DMS79 (cell line): ENCODE measurements at regions not wholly inside any gene's neighbourhood (a gene's known extent, or its start where the extent isn't known, plus 50 kb on each side); places are given as distances from the start of the nearest gene placed in this dataset.
"Not testable (repeated sequence)": the region's sequence is repeated elsewhere in the genome, so short reads cannot be mapped to it uniquely, and the experiment has no call there.

Experiments
- DNase-seq: peaks from one replicate; lab custom pipeline; 2025; lab: John Stamatoyannopoulos, UW

GRCh38 chr20:17891131-17891530 is 77.5 kb downstream of the SNX5 start:
- not testable (repeated sequence) for DNase-seq

GRCh38 chr20:17890330-17890729 is 78.3 kb downstream of the SNX5 start:
- no peak for DNase-seq

DNA sequence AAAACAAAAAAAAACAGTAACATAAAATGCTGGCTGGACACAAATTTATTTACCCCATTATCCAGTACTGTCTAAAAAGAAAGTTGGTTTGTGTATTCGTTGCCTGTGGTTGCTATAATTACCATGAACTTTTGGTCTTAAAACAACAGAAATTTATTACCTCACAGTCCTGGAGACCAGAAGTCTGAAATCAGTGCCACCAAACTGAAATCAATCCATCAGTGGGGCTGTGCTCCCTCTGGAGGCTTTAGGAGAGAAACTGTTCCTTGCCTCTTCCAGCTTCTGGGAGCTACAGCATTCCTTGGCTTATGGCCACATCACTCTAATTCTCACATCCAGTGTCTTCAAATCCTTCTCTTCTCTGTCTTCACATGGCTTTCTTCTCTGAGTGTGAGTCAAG is 79.4 kb downstream of the SNX5 start:
- no peak for DNase-seq

GRCh38 chr20:17888044-17888443 is 80.5 kb downstream of the SNX5 start:
- no peak for DNase-seq

DNA sequence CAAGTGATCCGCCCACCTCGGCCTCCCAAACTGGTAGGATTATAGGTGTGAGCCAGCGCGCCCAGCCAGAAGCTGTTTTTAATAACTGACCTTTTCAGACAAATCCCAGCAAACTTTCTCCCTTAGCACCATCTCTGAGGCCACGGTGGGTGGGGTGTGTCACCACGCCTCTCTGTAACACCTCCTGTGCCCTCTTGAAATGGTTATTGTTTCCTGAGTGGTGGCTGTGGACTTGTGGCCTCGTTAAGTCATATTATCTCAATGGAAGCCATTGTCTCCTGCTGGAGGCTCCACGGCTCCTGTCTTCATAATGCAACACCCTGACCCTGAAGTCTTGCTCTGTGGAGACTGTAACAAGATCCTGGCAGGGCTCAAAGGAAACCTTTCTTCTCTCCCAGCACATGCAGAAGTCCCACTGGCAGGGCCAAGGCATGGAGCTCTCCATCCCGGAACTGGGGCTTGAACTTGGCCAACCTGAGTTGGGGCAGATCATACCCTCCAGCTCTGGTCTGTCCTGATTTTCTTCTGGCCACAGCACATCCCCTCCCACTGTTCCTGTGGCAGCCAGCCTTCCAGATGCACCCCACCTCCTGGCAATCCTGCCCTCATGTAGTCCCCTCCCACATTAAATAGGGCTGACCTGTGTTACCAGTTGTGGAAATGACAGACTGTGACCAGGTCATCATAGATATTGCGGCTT is 81.1 kb downstream of the SNX5 start:
- DNase-seq: no peak

DNA sequence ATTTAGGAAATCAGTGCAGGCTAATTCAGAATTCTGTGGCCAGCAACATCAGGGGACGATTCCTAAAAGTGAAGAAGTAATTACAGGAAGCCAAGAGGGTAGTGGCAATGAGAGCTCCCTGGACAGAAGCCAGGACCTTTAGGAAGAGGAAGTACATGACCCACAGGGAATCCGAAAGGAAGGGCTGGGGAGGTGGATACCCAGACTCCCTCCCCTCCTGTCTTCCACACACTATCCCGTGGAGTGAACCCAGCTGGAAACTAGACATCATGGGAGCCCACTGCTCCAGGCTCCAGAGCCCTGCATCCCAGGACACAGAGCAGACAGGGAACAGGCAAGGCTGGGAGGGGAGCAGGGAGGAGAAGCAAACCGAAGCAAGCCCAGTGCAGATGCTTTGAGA is 83.0 kb downstream of the SNX5 start:
- DNase-seq: no peak

DNA sequence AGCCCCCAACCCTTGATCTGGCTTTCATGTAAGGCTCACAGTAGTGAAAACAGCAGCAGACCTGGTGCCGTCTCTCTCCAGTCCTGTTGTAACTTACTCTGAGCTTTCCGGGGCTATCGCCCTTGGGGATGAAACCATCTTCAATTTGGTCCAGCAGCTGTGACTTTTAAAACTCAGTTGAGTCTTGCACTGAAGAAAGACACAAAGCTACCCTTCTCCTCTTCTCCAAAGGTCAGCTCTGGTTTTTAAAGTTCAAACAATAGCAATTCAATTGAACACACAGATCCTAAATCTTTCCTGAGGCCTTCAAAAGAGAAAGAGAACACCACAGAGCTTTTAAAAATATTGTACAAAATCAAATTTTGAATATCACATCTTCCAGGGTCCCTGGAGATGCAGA is 83.5 kb downstream of the SNX5 start:
- DNase-seq: no peak

DNA sequence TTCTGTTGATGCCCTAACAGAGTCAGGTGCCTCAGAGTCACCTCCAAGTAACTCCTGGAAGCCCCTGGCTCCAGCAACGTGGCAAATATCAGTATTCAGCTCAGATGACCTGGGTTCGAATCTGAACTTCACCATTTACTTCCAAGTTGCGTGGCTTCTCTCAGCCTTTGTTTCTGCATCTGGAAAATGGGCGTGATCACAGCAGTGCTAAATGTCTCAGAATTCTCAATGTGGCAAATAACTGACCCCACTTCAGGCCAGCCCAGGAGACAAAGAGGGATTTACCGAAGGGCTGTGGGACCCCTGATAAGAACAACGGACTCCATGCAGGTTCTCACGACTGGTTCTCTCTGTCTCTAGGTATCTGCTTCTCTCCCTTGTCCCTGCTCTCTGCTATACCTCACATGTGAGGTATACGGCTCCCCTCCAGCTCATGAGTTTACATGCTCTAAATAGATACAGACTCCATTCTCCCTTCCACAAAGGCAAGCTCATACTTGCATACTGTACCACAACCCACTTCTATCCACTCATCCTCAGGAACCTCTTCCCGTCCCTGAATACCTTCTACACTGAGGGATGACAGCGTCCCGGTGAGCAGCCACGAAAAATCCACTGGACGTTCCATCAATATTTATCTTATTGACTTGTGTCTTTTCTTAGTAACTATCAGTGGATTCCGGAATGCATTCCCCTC is 84.1 kb downstream of the SNX5 start:
- DNase-seq: no peak

DNA sequence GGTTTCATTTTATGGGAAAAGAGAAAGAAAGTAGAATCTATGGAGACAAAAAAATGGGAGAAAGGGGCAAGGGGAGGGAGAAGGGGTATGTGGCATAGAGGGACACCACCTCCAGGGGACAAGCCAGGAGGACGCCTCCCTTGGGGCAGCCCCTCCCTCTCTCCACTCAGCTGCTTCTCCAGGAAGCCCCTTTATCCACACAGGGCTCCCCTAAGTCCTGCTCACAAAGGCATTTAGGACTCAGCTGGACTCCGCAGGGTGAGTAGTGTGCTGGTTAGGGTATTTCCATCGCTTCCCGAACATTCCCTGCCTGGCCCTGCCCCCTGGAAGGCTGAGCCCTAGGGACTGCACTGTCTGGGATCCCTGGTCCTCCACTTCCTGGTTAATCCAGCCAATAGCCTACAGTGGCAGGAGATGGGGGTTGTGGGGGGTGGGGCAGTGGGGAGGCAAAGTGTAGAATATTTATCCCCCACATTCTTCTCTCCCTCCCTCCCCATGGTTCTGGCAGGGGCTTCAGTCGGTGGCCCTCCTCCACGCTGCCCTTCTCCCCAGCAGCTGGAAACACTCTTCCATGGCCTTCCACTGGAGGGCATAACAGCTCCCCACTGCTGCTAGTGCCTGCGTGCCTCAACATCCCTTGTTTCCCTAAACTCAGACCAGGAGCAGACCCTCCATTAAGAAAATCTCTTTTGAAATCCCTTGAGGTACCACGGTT is 84.8 kb downstream of the SNX5 start:
- DNase-seq: no peak

DNA sequence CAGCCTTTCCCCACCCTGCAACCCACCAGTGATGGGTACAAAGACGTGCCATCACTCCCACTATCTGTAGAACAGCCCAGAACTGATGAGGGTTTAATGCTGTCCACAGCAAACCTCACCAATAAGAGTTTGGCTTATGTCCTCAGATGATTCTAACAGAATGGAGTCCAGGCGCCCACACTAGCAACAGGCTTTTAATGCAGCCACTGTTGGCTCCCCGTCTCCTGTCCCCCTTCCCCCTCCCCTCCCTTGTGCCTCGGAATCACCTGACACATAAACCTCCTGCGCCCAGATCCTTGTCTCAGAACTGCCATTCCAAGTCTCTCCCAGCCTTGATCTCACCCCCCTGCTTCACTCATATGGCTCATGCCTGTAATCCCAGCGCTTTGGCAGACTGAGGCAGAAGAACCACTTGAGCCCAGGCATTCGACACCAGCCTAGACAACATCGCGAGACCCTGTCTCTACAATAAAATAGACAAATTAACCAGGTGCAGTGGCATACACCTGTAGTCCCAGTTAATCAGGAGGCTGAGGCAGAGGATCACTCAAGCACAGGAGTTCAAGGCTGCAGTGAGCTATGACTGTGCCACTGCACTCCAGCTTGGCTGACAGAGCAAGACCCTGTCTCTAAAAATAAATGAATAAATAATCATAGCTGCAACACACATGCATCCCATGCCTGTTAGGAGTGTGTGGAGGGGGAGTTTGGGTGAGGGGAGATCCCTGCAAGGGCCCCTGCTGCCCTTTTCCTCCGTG is 85.6 kb downstream of the SNX5 start:
- DNase-seq: no peak

DNA sequence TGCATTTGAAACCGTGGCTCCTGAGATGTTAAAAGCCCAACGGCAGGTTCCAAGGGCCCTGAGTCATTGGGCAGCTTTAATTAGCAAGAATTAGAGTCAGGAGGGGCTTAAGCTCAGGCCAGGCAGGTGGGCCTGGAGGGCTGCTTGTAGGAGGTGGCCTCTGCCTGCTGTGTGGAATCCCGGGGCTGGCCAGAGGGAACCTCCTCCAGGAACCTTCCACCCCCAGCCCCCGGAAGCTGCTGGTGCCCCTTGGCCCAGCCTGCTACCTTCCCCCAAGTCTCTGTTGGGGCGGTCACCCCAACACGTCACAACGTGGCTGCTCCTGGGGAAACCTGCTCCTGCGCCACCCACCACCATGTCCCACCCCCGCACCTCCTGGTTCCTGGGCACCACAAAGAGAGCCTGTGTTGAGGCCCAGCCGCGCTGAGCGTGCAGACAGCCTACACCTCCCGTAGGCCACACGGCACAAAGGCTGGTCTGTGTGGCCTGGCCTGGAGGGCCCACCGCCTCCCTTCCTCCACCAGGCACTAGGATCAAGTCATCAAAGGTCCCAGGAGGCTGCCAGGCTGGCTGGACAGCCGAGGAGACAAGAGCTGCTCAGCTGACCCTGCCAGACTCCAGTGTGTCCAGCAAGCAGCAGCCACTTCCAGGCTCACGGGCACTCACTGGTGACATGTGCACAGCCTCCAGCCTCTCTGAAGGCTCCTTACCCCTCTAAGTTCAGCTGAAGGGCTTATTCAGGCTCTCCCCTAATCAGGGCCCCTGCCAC is 86.3 kb downstream of the SNX5 start:
- DNase-seq: no peak

DNA sequence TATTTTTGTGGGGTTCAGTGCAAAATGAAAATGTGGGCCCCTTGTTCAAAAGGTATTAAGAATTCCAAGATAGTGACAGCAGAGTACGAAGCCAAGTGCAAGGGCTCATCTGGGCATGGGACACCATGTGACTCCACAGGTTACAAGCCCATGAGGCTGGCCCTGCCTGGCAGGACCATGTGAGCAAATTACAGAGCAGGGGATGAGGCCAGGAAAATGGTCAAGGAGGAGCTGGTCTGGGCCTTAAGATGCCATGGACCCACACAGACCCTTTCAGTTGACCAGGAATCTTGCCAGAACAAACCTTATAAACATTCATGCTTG is 86.9 kb downstream of the SNX5 start:
- no peak for DNase-seq

DNA sequence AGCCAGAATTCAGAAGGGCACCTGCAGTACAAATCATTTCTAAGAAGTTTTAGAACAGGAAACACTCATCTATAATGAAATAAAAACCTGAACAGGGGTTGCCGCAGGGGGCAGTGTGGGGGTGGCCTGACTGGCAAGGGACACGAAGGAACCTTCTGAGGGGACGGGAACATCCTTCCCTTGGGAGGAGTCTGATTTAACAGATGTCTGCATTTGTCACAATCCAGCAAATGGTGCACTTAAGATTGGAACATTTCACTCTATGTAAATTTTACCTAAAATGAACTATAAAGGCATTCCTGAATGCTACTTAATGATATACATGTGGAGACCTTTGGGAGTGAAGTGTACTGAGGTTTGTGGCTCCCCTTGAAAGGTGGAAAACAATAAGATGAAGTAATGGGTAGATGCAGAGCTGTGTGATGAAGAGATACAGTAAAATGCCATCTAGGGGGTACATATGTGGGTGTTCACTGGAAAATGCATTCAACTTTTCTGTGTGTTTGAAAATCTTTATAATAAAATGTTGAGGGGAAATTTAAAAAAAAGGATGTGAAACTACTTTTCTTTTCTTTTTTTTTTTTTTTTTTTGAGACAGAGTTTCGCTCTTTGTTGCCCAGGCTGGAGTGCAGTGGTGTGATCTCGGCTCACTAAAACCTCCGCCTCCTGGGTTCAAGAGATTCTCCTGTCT is 89.5 kb downstream of the SNX5 start:
- DNase-seq: no peak

DNA sequence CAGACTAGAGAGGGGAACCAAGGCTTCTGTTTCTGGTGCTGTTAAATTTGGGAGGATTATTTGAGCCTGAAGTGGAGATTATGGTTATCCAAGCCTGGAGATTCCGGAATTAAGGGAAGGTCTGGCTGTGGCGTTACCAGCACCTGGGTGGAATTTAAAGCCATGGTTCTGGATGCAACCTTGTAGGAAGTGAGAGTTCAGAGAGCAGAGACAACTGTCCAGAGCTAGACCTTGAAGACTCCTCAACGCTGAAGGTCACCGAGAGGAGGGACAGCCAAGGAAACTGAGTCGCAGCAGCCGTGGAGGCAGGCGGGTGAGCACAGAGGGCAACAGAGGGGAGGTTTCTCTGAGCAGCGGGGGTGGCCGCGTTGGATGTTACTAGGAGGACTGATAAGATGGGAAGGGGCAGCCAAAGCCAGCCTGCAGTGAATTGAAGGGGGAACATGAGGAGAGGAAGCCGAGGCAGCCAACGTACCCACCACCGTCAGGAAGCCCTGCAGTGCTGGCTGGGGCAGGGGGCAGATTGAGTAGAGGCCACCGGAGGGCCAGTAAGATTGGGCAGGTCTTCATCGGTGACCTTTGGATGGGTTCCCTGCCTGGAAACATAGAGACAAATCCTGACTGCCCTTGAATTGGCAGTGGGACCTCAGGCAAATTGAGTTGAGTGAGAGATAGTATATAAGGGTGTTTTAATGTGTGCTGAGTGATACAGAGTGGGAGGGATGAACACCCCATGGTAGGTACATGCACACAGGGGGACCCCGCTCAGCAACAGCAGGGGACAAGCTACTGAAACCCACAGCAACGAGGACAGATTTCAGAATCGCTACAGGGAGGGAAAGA is 90.3 kb downstream of the SNX5 start:
- DNase-seq: no peak

DNA sequence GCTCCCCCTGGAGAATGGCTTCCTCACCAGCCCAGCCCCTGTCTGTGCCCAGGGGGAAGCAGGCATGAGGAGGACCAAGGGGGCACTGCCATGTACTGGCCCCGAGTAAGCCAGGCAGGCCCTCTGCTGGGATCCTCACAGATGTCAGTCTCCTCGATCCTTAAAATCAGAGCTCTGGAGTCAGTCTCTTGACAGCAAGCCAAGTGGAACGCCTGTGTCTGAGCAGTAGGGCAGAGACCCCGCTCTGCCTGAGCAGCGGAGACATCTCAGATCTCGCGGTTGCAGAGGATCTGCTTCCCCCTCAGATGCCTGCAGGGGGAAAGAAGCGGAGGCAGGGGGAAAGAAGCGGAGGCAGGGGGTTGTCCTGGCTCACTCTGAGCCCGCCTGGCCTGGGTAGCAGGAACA is 92.6 kb downstream of the SNX5 start:
- DNase-seq: no peak

DNA sequence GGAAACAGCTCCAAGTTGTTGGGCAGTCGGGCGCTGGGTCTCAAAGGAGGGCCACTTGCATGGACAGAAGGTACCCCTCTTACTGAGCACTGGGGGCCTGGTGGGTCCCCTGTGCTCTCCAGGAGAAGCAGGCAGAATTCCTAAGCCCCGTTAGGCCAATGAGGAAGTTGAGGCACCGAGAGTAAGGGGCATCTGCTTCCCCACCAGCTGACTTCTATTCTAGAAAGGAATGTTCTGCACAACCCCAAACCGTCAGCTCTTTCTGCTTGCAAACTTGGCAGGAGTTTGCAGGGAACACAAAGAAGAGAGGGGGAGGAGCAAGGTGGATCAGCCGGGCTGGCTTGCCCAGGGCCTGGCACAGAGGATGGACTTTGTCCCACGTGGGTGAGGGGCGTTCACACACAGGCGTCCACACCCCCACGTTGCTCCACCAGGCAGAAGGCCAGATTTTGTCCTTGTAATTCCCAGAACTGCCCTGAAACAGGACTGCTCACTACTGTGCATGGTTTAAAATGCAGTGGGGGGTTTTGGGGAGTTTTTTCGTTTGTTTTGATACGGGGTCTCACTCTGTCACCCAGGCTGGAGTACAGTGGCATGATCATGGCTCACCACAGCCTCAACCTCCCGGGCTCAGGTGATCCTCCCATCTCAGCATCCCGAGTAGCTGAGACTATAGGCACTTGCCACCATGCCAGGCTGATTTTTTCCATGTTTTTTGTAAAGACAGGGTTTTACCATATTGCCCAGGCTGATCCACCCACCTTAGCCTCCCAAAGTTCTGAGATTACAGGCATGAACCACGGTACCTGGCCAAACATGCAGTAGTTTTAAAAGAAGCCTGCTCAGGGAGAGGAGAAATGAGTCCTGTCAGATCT is 93.3 kb downstream of the SNX5 start:
- no peak for DNase-seq

GRCh38 chr20:17874271-17875105 is 94.1 kb downstream of the SNX5 start:
- DNase-seq: no peak
